Loucy (cell line): ENCODE measurements at regions not wholly inside any gene's neighbourhood (a gene's known extent, or its start where the extent isn't known, plus 50 kb on each side); places are given as distances from the start of the nearest gene placed in this dataset.

Source experiments
- H2AFZ ChIP-seq: fragments of 200-600 bp; sonication (generic); 2 replicates; pipeline ENCODE4 v1.6.0; 2016; ENCODE audit warnings: antibody characterized with exemption, mild to moderate bottlenecking, low read length, moderate library complexity
- H3F3A ChIP-seq: fragments of 200-600 bp; 2 replicates; pipeline ENCODE4 v1.6.0; 2016; ENCODE audit warnings: antibody characterized with exemption, low read depth, mild to moderate bottlenecking
- H3K27me3 ChIP-seq: fragments of 200-600 bp; sonication (generic); 2 replicates; pipeline ENCODE4 v1.6.1; 2014; ENCODE audit warnings: low read length, mild to moderate bottlenecking; ENCODE audit not compliant: insufficient read depth, poor library complexity, severe bottlenecking
- H3K36me3 ChIP-seq: fragments of 200-600 bp; sonication (generic); 2 replicates; pipeline ENCODE4 v1.6.1; 2016; ENCODE audit warnings: low read length; ENCODE audit not compliant: insufficient read depth
- H3K4me1 ChIP-seq: fragments of 200-600 bp; sonication (generic); 2 replicates; pipeline ENCODE4 v1.5.1; 2014; ENCODE audit warnings: low read length, mild to moderate bottlenecking; ENCODE audit not compliant: insufficient read depth, poor library complexity, severe bottlenecking
- H3K4me2 ChIP-seq: fragments of 200-600 bp; sonication (generic); 2 replicates; pipeline ENCODE4 v1.6.0; 2014; ENCODE audit warnings: antibody characterized with exemption, low read length, low read depth, mild to moderate bottlenecking; ENCODE audit not compliant: poor library complexity, severe bottlenecking
- H3K4me3 ChIP-seq: fragments of 200-600 bp; sonication (generic); 2 replicates; pipeline ENCODE4 v1.5.1; 2014; ENCODE audit warnings: low read length, mild to moderate bottlenecking, mixed read lengths; ENCODE audit not compliant: poor library complexity, severe bottlenecking
- H3K79me2 ChIP-seq: fragments of 200-600 bp; sonication (generic); 2 replicates; pipeline ENCODE4 v1.6.1; 2014; ENCODE audit warnings: low read length; ENCODE audit not compliant: insufficient read depth
- H3K9ac ChIP-seq: fragments of 200-600 bp; sonication (generic); 2 replicates; pipeline ENCODE4 v1.6.0; 2014; ENCODE audit warnings: mild to moderate bottlenecking, low read depth, low read length, moderate library complexity; ENCODE audit not compliant: poor library complexity, severe bottlenecking
- H3K9me2 ChIP-seq: fragments of 200-600 bp; sonication (generic); replicated peaks from 2 replicates; pipeline ENCODE4 v1.6.1; 2016; ENCODE audit warnings: low read depth, low read length, mixed read lengths
- H3K9me3 ChIP-seq: fragments of 200-600 bp; sonication (generic); 2 replicates; pipeline ENCODE4 v1.6.1; 2014; ENCODE audit warnings: mild to moderate bottlenecking, antibody characterized with exemption, low read length, low read depth; ENCODE audit not compliant: insufficient read depth
- H4K20me1 ChIP-seq: fragments of 200-600 bp; sonication (generic); 2 replicates; pipeline ENCODE4 v1.6.0; 2014; ENCODE audit warnings: antibody characterized with exemption, low read length, mild to moderate bottlenecking; ENCODE audit not compliant: insufficient read depth, poor library complexity, severe bottlenecking
- CTCF ChIP-seq: fragments of 200-600 bp; sonication (generic); conservative IDR thresholded peaks from 2 replicates; pipeline ENCODE4 v1.5.1; 2014; ENCODE audit warnings: mild to moderate bottlenecking, antibody characterized with exemption, low read length
- EZH2phosphoT487 ChIP-seq: fragments of 200-600 bp; IDR thresholded peaks from 2 replicates; pipeline ENCODE4 v1.6.1; 2018; ENCODE audit warnings: antibody characterized with exemption, mild to moderate bottlenecking, moderate library complexity, borderline replicate concordance

- Histone ChIP-seq H3K4me2 (no peak overlapping the region), H3K4me1 (no peaks in the 10 kb centered on the region), H3K79me2 (no peaks in the 10 kb centered on the region), H3K27me3 (no peaks in the 10 kb centered on the region), H2AFZ (no peak overlapping the region), H3K9me2 (no peaks in the 10 kb centered on the region), H3K36me3 (no peaks in the 10 kb centered on the region), H3K4me3 (no peak overlapping the region), H3F3A (no peaks in the 10 kb centered on the region), H3K9ac (no peak overlapping the region), H4K20me1 (no peaks in the 10 kb centered on the region), H3K9me3 (no peaks in the 10 kb centered on the region)
- TF ChIP-seq CTCF (no peak), EZH2phosphoT487 (no peak)
These were observed 65.0 kb upstream of the IER5L start for GRCh38 chr9:129242971-129243561.

GRCh38 chr9:129242191-129242941, 64.3 kb upstream of the IER5L start:
- Histone ChIP-seq H3K36me3 (no peaks in the 10 kb centered on the region), H3K9me3 (no peaks in the 10 kb centered on the region), H2AFZ (no peak overlapping the region), H3F3A (no peaks in the 10 kb centered on the region), H3K79me2 (no peaks in the 10 kb centered on the region), H3K27me3 (no peaks in the 10 kb centered on the region), H3K9me2 (no peaks in the 10 kb centered on the region), H3K4me3 (no peak overlapping the region), H4K20me1 (no peaks in the 10 kb centered on the region), H3K4me1 (no peaks in the 10 kb centered on the region), H3K4me2 (no peak overlapping the region), H3K9ac (no peak overlapping the region)
- TF ChIP-seq EZH2phosphoT487 = no peak
- TF ChIP-seq CTCF = no peak

GRCh38 chr9:129241725-129242124, 63.7 kb upstream of the IER5L start:
- Histone ChIP-seq H3K4me1 (no peaks in the 10 kb centered on the region), H3K4me3 (no peak overlapping the region), H3K9me3 (no peaks in the 10 kb centered on the region), H3K9ac (no peak overlapping the region), H3K79me2 (no peaks in the 10 kb centered on the region), H3F3A (no peaks in the 10 kb centered on the region), H2AFZ (no peak overlapping the region), H3K36me3 (no peaks in the 10 kb centered on the region), H4K20me1 (no peaks in the 10 kb centered on the region), H3K4me2 (no peak overlapping the region), H3K27me3 (no peaks in the 10 kb centered on the region), H3K9me2 (no peaks in the 10 kb centered on the region)
- TF ChIP-seq CTCF (no peak), EZH2phosphoT487 (no peak)
